ENCODE measurements at regions not wholly inside any gene's neighbourhood (a gene's known extent, or its start where the extent isn't known, plus 50 kb on each side); places are given as distances from the start of the nearest gene placed in this dataset.

- H2AFZ ChIP-seq (ENCODE audit: low read depth, low read length), result peak overlapping the region; percentile 1
- peak overlapping the region; percentile 14 for H3K9ac ChIP-seq (ENCODE audit: low read length)
- no peaks in the 10 kb centered on the region for H3K36me3 ChIP-seq (ENCODE audit: insufficient read depth, low read length)
- peak overlapping the region; percentile 1 for H3K4me2 ChIP-seq (ENCODE audit: low read length)
- no peaks in the 10 kb centered on the region for H3K9me2 ChIP-seq (ENCODE audit: insufficient read depth, low read length)
- H4K20me1 ChIP-seq (ENCODE audit: insufficient read depth), result no peaks in the 10 kb centered on the region
- no peaks in the 10 kb centered on the region for H3K9me3 ChIP-seq (ENCODE audit: low read length)
- H3K27me3 ChIP-seq (ENCODE audit: insufficient read depth, low read depth, low read length), result no peaks in the 10 kb centered on the region
- no peaks in the 10 kb centered on the region for H3F3A ChIP-seq (ENCODE audit: insufficient read depth, low read length, poor library complexity, severe bottlenecking)
- TF ChIP-seq MXI1 (conservative IDR thresholded peaks at IDR 0.05; ENCODE audit: poor library complexity, severe bottlenecking) (no peak), TAF1 (IDR thresholded peaks at IDR 0.05; ENCODE audit: low read depth) (no peak), CTCF (IDR thresholded peaks at IDR 0.05; ENCODE audit: poor library complexity, severe bottlenecking) (no peak), SMC3 (conservative IDR thresholded peaks at IDR 0.05; ENCODE audit: poor library complexity) (no peak), RAD21 (conservative IDR thresholded peaks at IDR 0.05) (no peak), EZH2 (IDR thresholded peaks at IDR 0.05; ENCODE audit: borderline replicate concordance, insufficient read depth, low read length, poor library complexity, severe bottlenecking) (no peak), REST (IDR thresholded peaks at IDR 0.05; ENCODE audit: borderline replicate concordance) (no peak), EP300 (conservative IDR thresholded peaks at IDR 0.05; ENCODE audit: poor library complexity, severe bottlenecking) (no peak), POLR2AphosphoS5 (IDR thresholded peaks at IDR 0.05) (no peak)
- no peak overlapping the region for H3K4me3 ChIP-seq (ENCODE audit: low read length)
- peak overlapping the region; percentile 48 for H3K27ac ChIP-seq (ENCODE audit: low read length)
- H3K79me2 ChIP-seq (replicated peaks; ENCODE audit: insufficient read depth, low read length), result no peaks in the 10 kb centered on the region
These were observed 175.4 kb downstream of the LSM5 start for GRCh38 chr7:32314761-32315160.

- H3K4me2 ChIP-seq (ENCODE audit: low read length), result no peak overlapping the region
- H3K36me3 ChIP-seq (ENCODE audit: insufficient read depth, low read length), result no peaks in the 10 kb centered on the region
- H3F3A ChIP-seq (ENCODE audit: insufficient read depth, low read length, poor library complexity, severe bottlenecking), result no peaks in the 10 kb centered on the region
- peaks cover 35% of the 10 kb centered on the region for H3K27me3 ChIP-seq (ENCODE audit: insufficient read depth, low read depth, low read length)
- no peak overlapping the region for H3K27ac ChIP-seq (ENCODE audit: low read length)
- H3K4me3 ChIP-seq (ENCODE audit: low read length), result no peak overlapping the region
- TF ChIP-seq RAD21 (conservative IDR thresholded peaks at IDR 0.05) (no peak), CTCF (IDR thresholded peaks at IDR 0.05; ENCODE audit: poor library complexity, severe bottlenecking) (no peak), REST (IDR thresholded peaks at IDR 0.05; ENCODE audit: borderline replicate concordance) (no peak), MXI1 (conservative IDR thresholded peaks at IDR 0.05; ENCODE audit: poor library complexity, severe bottlenecking) (no peak), POLR2AphosphoS5 (IDR thresholded peaks at IDR 0.05) (no peak), EZH2 (IDR thresholded peaks at IDR 0.05; ENCODE audit: borderline replicate concordance, insufficient read depth, low read length, poor library complexity, severe bottlenecking) (no peak), SMC3 (conservative IDR thresholded peaks at IDR 0.05; ENCODE audit: poor library complexity) (no peak), TAF1 (IDR thresholded peaks at IDR 0.05; ENCODE audit: low read depth) (no peak), EP300 (conservative IDR thresholded peaks at IDR 0.05; ENCODE audit: poor library complexity, severe bottlenecking) (no peak)
- H2AFZ ChIP-seq (ENCODE audit: low read depth, low read length), result no peak overlapping the region
- H3K9me3 ChIP-seq (ENCODE audit: low read length), result no peaks in the 10 kb centered on the region
- H3K79me2 ChIP-seq (replicated peaks; ENCODE audit: insufficient read depth, low read length), result no peaks in the 10 kb centered on the region
- no peaks in the 10 kb centered on the region for H4K20me1 ChIP-seq (ENCODE audit: insufficient read depth)
- H3K9ac ChIP-seq (ENCODE audit: low read length), result no peak overlapping the region
- H3K9me2 ChIP-seq (ENCODE audit: insufficient read depth, low read length), result no peaks in the 10 kb centered on the region
These were observed 188.8 kb downstream of the LSM5 start for GRCh38 chr7:32301427-32301826.

Data from neural cell (in vitro differentiated cells).